Pancreas (tissue), 10 donors: ENCODE measurements at regions not wholly inside any gene's neighbourhood (a gene's known extent, or its start where the extent isn't known, plus 50 kb on each side); places are given as distances from the start of the nearest gene placed in this dataset.
A peak's percentile ranks its signal among the peaks of the same experiment; 100 is the strongest.

Experiments
- ATAC-seq, 4 donors: fragments of 200-7000 bp; cut with Tn5 transposase; one replicate each; pipeline versions ENCODE4 v1.8.0 to v1.9.1; 2020; ENCODE audit warnings: mild to moderate bottlenecking in 4 of 4, moderate library complexity in 4 of 4
- DNase-seq, 6 donors: peaks; one replicate each; pipeline ENCODE4 v3.0.0-alpha.2; 2020
- FAIRE-seq: peaks from 2 replicates; lab custom pipeline; 2012; peaks lifted over from hg19 to GRCh38; lab: Jason Lieb, UNC
- H3K27ac ChIP-seq, 4 donors: fragments of 200-600 bp; sonication (generic); 1 replicate in 3 of 4; 2 replicates in 1 of 4; pipeline versions ENCODE4 v1.5.0 to v1.8.0; 2020
- H3K27me3 ChIP-seq, 4 donors: fragments of 200-600 bp; one replicate each; pipeline ENCODE4 v1.8.0; 2021
- H3K36me3 ChIP-seq, 3 donors: fragments of 200-600 bp; sonication (generic) in 1 of 3; one replicate each; pipeline versions ENCODE4 v1.5.0 to v1.8.0; 2020 to 2021
- H3K4me1 ChIP-seq, 3 donors: fragments of 200-600 bp; one replicate each; pipeline ENCODE4 v1.8.0; 2021
- H3K4me3 ChIP-seq, 4 donors: fragments of 200-600 bp; sonication (generic) in 2 of 4; one replicate each; pipeline versions ENCODE4 v1.5.0 to v1.8.0; 2020 to 2021
- H3K9me3 ChIP-seq, 4 donors: fragments of 200-600 bp; one replicate each; pipeline ENCODE4 v1.8.0; 2021
- WGBS, 2 donors: extraction: QIAGEN DNeasy Blood & Tissue Kit; methylation state at CpG; one replicate each; pipeline ENCODE4 v1.1.7; 2013; 5-methylcytosine and 5-hydroxymethylcytosine counted together
- intact Hi-C, 3 donors: fragments of 100-400 bp; cut with DNase I; formaldehyde crosslinking; loops; one replicate each; pipeline versions ENCODE4 v1.11.1 to v1.14.2; 2022
- TF ChIP-seq, protein P1 (sequence below), 4 donors: fragments of 200-600 bp; sonication (generic) in 3 of 4; IDR thresholded peaks; one replicate each; pipeline versions ENCODE4 v1.5.0 to v1.8.0; 2021; ENCODE audit warnings: antibody characterized with exemption in 4 of 4
- donor health status: healthy with polysubstance abuse.
- donor health status: DM: no; HTN: no; CAD: no; lungs with moderate emphysema.
- donor health status: DM: no; HTN: no; CAD: no.
- donor health status: control.
- donor health status: control.
- donor health status: Bipolar disorder and iron deficiency.
- donor health status: DM: yes; HTN: yes; CAD: no.
- donor health status: DM: no; HTN: no; CAD: no.
- donor health status: DM: no; HTN: no; CAD: no.
- donor health status: DM: yes; HTN: yes; CAD: no.

DNA sequence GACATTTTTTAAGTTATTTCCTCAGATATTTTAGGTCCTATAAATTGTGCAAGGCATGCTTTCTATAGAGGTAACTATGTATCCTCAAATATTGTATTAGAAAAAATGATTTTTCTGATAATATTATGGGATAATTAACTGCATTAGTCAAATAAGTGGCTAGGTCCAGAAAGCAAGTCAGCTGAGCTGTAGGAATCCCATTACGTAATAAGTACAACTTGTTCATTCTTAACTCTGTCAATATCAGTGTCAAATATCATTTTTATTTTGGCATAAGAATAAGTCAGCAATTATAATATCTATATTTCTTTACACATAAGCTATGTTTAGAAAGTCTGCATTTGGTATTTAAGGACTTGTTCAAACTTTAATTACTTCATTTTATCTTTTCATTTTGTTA lies 830.9 kb upstream of the GJE1 start:
- ATAC-seq (no peak), FAIRE-seq (no peak), DNase-seq (no peak)
- Histone ChIP-seq H3K27me3 (no peaks in the 10 kb centered on the region), H3K4me1 (no peaks in the 10 kb centered on the region), H3K9me3 (no peaks in the 10 kb centered on the region), H3K4me3 (no peak overlapping the region), H3K27ac (no peak overlapping the region), H3K36me3 (no peaks in the 10 kb centered on the region)
- 42 to 56% methylated on average over 1 of the region's 1 CpG for WGBS, 2 donors
- TF ChIP-seq, protein P1, sequence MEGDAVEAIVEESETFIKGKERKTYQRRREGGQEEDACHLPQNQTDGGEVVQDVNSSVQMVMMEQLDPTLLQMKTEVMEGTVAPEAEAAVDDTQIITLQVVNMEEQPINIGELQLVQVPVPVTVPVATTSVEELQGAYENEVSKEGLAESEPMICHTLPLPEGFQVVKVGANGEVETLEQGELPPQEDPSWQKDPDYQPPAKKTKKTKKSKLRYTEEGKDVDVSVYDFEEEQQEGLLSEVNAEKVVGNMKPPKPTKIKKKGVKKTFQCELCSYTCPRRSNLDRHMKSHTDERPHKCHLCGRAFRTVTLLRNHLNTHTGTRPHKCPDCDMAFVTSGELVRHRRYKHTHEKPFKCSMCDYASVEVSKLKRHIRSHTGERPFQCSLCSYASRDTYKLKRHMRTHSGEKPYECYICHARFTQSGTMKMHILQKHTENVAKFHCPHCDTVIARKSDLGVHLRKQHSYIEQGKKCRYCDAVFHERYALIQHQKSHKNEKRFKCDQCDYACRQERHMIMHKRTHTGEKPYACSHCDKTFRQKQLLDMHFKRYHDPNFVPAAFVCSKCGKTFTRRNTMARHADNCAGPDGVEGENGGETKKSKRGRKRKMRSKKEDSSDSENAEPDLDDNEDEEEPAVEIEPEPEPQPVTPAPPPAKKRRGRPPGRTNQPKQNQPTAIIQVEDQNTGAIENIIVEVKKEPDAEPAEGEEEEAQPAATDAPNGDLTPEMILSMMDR (IDR thresholded peaks at IDR 0.05), result no peak
- intact Hi-C loops, result no loop called here

DNA sequence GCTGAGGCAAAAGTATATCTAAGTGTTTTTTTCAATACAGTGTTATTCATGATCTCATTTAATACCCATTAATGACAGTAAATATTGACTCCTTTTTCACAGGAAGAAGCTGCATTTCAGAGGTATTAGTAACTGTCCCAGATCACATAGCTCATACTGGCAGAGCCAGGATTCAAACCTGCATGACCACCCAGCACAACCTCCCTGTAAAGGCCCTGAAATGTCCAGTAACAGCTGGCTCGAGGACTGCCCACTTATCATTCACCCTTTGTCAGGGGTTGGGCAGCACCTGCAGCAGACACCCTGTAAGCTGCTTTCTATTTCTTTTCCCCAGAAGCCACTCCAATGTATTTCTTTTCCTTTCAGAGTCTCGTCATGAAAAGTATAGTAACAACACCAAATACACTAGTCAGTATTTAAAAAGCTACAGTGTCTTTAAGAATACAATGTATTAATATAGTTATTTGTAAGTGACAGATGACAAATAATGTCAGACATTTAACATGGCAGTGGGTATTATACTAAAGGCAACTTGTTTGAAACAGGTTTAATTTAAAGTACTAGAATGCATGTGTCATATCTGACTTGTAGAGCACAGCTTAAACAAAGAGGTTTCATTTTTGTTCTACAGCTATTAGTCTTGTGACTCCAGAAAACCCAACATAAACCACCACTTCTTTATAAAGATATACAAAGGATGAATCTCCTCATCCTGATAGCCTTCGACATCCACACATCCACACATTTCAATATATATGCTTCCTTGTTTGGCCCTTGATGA lies 841.6 kb upstream of the GJE1 start:
- Histone ChIP-seq H3K36me3 (no peaks in the 10 kb centered on the region), H3K9me3 (no peaks in the 10 kb centered on the region), H3K27ac (no peak overlapping the region), H3K4me1 (no peaks in the 10 kb centered on the region), H3K4me3 (no peak overlapping the region), H3K27me3 (no peaks in the 10 kb centered on the region)
- intact Hi-C loops, result no loop called here
- no peak for DNase-seq
- no peak for FAIRE-seq
- WGBS, 2 donors, result 48 to 61% methylated on average over 3 of the region's 3 CpGs
- no peak for ATAC-seq
- TF ChIP-seq, protein P1 (IDR thresholded peaks at IDR 0.05), result no peak

DNA sequence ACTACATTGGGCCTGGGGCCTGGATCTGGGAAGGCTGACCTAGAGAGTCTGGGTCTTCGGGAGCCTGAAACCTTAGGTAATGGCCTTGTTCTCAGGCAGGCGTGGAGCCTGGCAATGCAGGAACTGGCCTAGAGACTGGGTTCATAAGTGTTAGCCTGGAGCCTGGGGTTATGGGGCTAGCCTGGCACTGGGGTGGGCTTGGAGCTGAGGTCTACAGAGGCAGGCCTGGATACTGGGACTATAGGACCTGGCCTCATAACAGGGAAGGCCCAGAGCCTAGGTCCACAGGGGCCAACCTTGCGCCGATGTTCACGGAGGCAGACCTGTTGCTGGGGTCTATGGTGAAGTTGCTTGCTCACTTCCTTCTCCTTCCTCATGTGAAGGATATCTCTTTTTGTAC lies 843.8 kb upstream of the GJE1 start:
- no peak overlapping the region for H3K4me3 ChIP-seq
- DNase-seq (peak in 2 of 6 donors; percentile 4 to 34), FAIRE-seq (no peak), ATAC-seq (no peak)
- TF ChIP-seq, protein P1 (IDR thresholded peaks at IDR 0.05), result no peak
- no peaks in the 10 kb centered on the region for H3K4me1 ChIP-seq
- 85 to 96% methylated on average over 5 of the region's 5 CpGs for WGBS, 2 donors
- H3K9me3 ChIP-seq, result no peaks in the 10 kb centered on the region
- no peak overlapping the region for H3K27ac ChIP-seq
- no peaks in the 10 kb centered on the region for H3K27me3 ChIP-seq
- no peaks in the 10 kb centered on the region for H3K36me3 ChIP-seq
- intact Hi-C loops, result no loop called here

DNA sequence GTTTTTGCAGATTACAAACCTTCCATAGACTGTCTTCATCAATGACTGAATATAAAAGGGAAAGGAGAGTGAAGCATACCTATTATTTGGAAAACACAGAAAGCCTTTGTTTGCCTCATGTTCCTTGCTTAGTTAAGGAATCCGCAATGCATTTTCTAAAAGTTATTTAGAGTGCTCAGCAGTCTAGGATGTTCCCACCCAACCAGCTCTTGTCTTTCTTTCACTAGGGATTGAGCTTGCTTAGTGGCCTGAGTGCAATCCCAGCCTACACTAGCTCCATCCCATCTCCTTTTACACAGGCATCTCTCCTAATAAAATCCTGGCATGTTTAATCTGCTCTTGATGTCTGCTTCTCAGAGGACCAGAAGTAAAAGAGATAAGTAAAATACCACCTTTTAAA lies 850.5 kb upstream of the GJE1 start:
- TF ChIP-seq, protein P1 (IDR thresholded peaks at IDR 0.05), result no peak
- no peak for FAIRE-seq
- DNase-seq, result no peak
- intact Hi-C loops, result no loop called here
- Histone ChIP-seq H3K4me3 (no peak overlapping the region), H3K27me3 (no peaks in the 10 kb centered on the region), H3K36me3 (no peaks in the 10 kb centered on the region), H3K9me3 (no peaks in the 10 kb centered on the region), H3K27ac (no peak overlapping the region), H3K4me1 (no peaks in the 10 kb centered on the region)
- ATAC-seq, result no peak
- WGBS, 2 donors, result 64 to 74% methylated on average over 1 of the region's 1 CpG

DNA sequence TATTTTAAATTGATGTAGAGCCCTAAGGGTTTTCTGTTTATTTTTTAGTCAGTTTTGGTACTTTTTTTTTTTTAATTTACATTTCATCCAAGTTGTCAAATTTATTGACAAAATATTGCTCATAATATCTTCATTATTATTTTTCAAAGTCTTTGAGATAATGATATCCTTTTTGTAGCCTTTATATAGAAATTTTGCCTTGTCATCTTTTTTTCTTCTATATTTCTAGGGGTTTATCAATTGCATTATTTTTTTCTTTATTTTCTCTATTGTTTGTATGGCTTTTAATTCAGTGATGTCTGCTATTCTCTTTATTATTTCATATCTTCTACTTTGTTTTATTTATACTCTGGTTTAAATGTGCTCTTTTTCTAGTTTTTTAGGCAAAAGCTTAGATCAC lies 863.0 kb upstream of the GJE1 start:
- Histone ChIP-seq H3K36me3 (no peaks in the 10 kb centered on the region), H3K9me3 (no peaks in the 10 kb centered on the region), H3K4me1 (no peaks in the 10 kb centered on the region), H3K4me3 (no peak overlapping the region), H3K27ac (no peak overlapping the region), H3K27me3 (no peaks in the 10 kb centered on the region)
- DNase-seq, result no peak
- intact Hi-C loops, result no loop called here
- ATAC-seq, result no peak
- FAIRE-seq, result peak; percentile 57
- TF ChIP-seq, protein P1 (IDR thresholded peaks at IDR 0.05), result no peak
